Ovary (tissue), 3 donors: ENCODE measurements at regions not wholly inside any gene's neighbourhood (a gene's known extent, or its start where the extent isn't known, plus 50 kb on each side); places are given as distances from the start of the nearest gene placed in this dataset.

ENCODE experiments used
- CTCF ChIP-seq, 3 donors: fragments of 450-650 bp in 2 of 3; fragments of 200-600 bp in 1 of 3; IDR thresholded peaks; one replicate each; pipeline versions ENCODE4 v1.5.1 to v1.8.0; 2016 to 2022; ENCODE audit warnings: antibody characterized with exemption in 3 of 3, mild to moderate bottlenecking in 1 of 3
- EP300 ChIP-seq: sonication (generic); formaldehyde crosslinking; IDR thresholded peaks from one replicate; pipeline ENCODE4 v1.6.1; 2017; ENCODE audit warnings: antibody characterized with exemption
- donor health status: DM: no; HTN: no; CAD: no.

GRCh38 chr5:124980163-124980941 lies 233.9 kb upstream of the ZNF608 start:
- no peak for TF ChIP-seq CTCF (IDR thresholded peaks at IDR 0.05)
- no peak for TF ChIP-seq EP300
